ENCODE measurements at regions not wholly inside any gene's neighbourhood (a gene's known extent, or its start where the extent isn't known, plus 50 kb on each side); places are given as distances from the start of the nearest gene placed in this dataset.

GRCh38 chr4:115883231-115883630 is 769.8 kb upstream of the NDST4 start:
- no peak for DNase-seq

- DNase-seq, result no peak
Observed at GRCh38 chr4:115873048-115873447, 759.6 kb upstream of the NDST4 start.

GRCh38 chr4:115871596-115871995 is 758.2 kb upstream of the NDST4 start:
- no peak for DNase-seq

GRCh38 chr4:115866364-115866896 is 753.0 kb upstream of the NDST4 start:
- no peak for DNase-seq

- no peak for DNase-seq
Observed at GRCh38 chr4:115865736-115866135, 752.3 kb upstream of the NDST4 start.

- DNase-seq, result no peak
Observed at GRCh38 chr4:115852767-115853091, 739.3 kb upstream of the NDST4 start.

- peak; percentile 37 for DNase-seq
Observed at GRCh38 chr4:115851918-115852766, 738.7 kb upstream of the NDST4 start.

GRCh38 chr4:115850799-115851509 is 737.5 kb upstream of the NDST4 start:
- DNase-seq, result no peak

- DNase-seq, result no peak
Observed at GRCh38 chr4:115844180-115844579, 730.8 kb upstream of the NDST4 start.

GRCh38 chr4:115841871-115842270 is 728.5 kb upstream of the NDST4 start:
- no peak for DNase-seq

- DNase-seq, result no peak
Observed at GRCh38 chr4:115834441-115834840, 721.0 kb upstream of the NDST4 start.

GRCh38 chr4:115824630-115825029 is 711.2 kb upstream of the NDST4 start:
- DNase-seq, result no peak

- no peak for DNase-seq
Observed at GRCh38 chr4:115803825-115804224, 690.4 kb upstream of the NDST4 start.

GRCh38 chr4:115790812-115791211 is 677.4 kb upstream of the NDST4 start:
- no peak for DNase-seq

GRCh38 chr4:115781528-115782146 is 668.2 kb upstream of the NDST4 start:
- DNase-seq, result no peak

GRCh38 chr4:115780835-115781234 is 667.4 kb upstream of the NDST4 start:
- no peak for DNase-seq

GRCh38 chr4:115780268-115780667 is 666.8 kb upstream of the NDST4 start:
- DNase-seq, result no peak

GRCh38 chr4:115770046-115770543 is 656.7 kb upstream of the NDST4 start:
- DNase-seq, result no peak

- no peak for DNase-seq
Observed at GRCh38 chr4:115769396-115769795, 656.0 kb upstream of the NDST4 start.

GRCh38 chr4:115763051-115763450 is 649.6 kb upstream of the NDST4 start:
- DNase-seq, result no peak

- no peak for DNase-seq
Observed at GRCh38 chr4:115759231-115759630, 645.8 kb upstream of the NDST4 start.

- DNase-seq, result no peak
Observed at GRCh38 chr4:115749404-115749803, 636.0 kb upstream of the NDST4 start.

- no peak for DNase-seq
Observed at GRCh38 chr4:115740806-115741205, 627.4 kb upstream of the NDST4 start.

Measured in NCI-H1092 (cell line).